H9 (cell line): ENCODE measurements at regions not wholly inside any gene's neighbourhood (a gene's known extent, or its start where the extent isn't known, plus 50 kb on each side); places are given as distances from the start of the nearest gene placed in this dataset.

Experiments
- DNase-seq: peaks from one replicate; pipeline ENCODE4 v3.0.0-alpha.2; 2017
- H2AFZ ChIP-seq: one replicate; pipeline ENCODE4 v1.6.1; 2013; ENCODE audit warnings: mild to moderate bottlenecking, low read length, control low read depth, moderate library complexity
- H2AK5ac ChIP-seq: 2 replicates; pipeline ENCODE4 v1.6.1; 2013; ENCODE audit warnings: low read length, control low read depth, mixed read lengths; ENCODE audit not compliant: insufficient read length
- H2BK120ac ChIP-seq: one replicate; pipeline ENCODE4 v1.6.1; 2013; ENCODE audit warnings: low read depth, mild to moderate bottlenecking, low read length, control low read depth, inconsistent platforms; ENCODE audit not compliant: poor library complexity, severe bottlenecking
- H2BK12ac ChIP-seq: 2 replicates; pipeline ENCODE4 v1.6.1; 2013; ENCODE audit warnings: low read length, control low read depth, mixed read lengths, low read depth; ENCODE audit not compliant: insufficient read length
- H2BK15ac ChIP-seq: 2 replicates; pipeline ENCODE4 v1.6.1; 2013; ENCODE audit warnings: low read depth, low read length, control low read depth
- H2BK20ac ChIP-seq: one replicate; pipeline ENCODE4 v1.6.1; 2013; ENCODE audit warnings: low read depth, mild to moderate bottlenecking, low read length, control low read depth, inconsistent platforms; ENCODE audit not compliant: poor library complexity, severe bottlenecking
- H2BK5ac ChIP-seq: 2 replicates; pipeline ENCODE4 v1.6.1; 2013; ENCODE audit warnings: low read length, control low read depth, mixed read lengths; ENCODE audit not compliant: insufficient read length
- H3K14ac ChIP-seq: 2 replicates; pipeline ENCODE4 v1.6.1; 2013; ENCODE audit warnings: low read length, control low read depth; ENCODE audit not compliant: insufficient read depth
- H3K18ac ChIP-seq: 2 replicates; pipeline ENCODE4 v1.6.1; 2013; ENCODE audit warnings: low read depth, mild to moderate bottlenecking, mixed read lengths, low read length, control low read depth; ENCODE audit not compliant: insufficient read length
- H3K23ac ChIP-seq: 2 replicates; pipeline ENCODE4 v1.6.1; 2013; ENCODE audit warnings: low read length, control low read depth, mixed read lengths, low read depth; ENCODE audit not compliant: insufficient read length
- H3K23me2 ChIP-seq: 2 replicates; pipeline ENCODE4 v1.6.1; 2013; ENCODE audit warnings: low read depth, mild to moderate bottlenecking, mixed read lengths, low read length, control low read depth; ENCODE audit not compliant: insufficient read length, poor library complexity, severe bottlenecking
- H3K27ac ChIP-seq: 2 replicates; pipeline ENCODE4 v1.5.1; 2013; ENCODE audit warnings: low read length, control low read depth, mixed read lengths, low read depth; ENCODE audit not compliant: insufficient read length
- H3K27me3 ChIP-seq: 2 replicates; pipeline ENCODE4 v1.6.1; 2013; ENCODE audit warnings: low read length, control low read depth, inconsistent platforms; ENCODE audit not compliant: insufficient read depth
- H3K4ac ChIP-seq: 2 replicates; pipeline ENCODE4 v1.6.1; 2013; ENCODE audit warnings: low read depth, mild to moderate bottlenecking, control low read depth, inconsistent platforms, low read length, moderate library complexity
- H3K4me1 ChIP-seq: 2 replicates; pipeline ENCODE4 v1.6.1; 2013; ENCODE audit warnings: low read length, control low read depth, inconsistent platforms; ENCODE audit not compliant: insufficient read depth
- H3K4me2 ChIP-seq: 2 replicates; pipeline ENCODE4 v1.6.1; 2013; ENCODE audit warnings: low read length, control low read depth, mixed read lengths; ENCODE audit not compliant: insufficient read length, insufficient read depth
- H3K56ac ChIP-seq: 2 replicates; pipeline ENCODE4 v1.6.1; 2013; ENCODE audit warnings: low read depth, mild to moderate bottlenecking, mixed read lengths, low read length, control low read depth; ENCODE audit not compliant: insufficient read length
- H3K79me1 ChIP-seq: 2 replicates; pipeline ENCODE4 v1.6.1; 2013; ENCODE audit warnings: low read depth, mild to moderate bottlenecking, moderate library complexity, low read length, control low read depth, inconsistent platforms; ENCODE audit not compliant: insufficient read depth, poor library complexity, severe bottlenecking
- H3K79me2 ChIP-seq: 2 replicates; pipeline ENCODE4 v1.6.1; 2013; ENCODE audit warnings: low read length, control low read depth, inconsistent platforms; ENCODE audit not compliant: insufficient read depth
- H3K9ac ChIP-seq: 2 replicates; pipeline ENCODE4 v1.6.1; 2013; ENCODE audit warnings: low read length, control low read depth, mixed read lengths; ENCODE audit not compliant: insufficient read length; ENCODE audit errors: extremely low read depth
- H3K9me3 ChIP-seq: one replicate; pipeline ENCODE4 v1.6.1; 2013; ENCODE audit warnings: low read depth, low read length, inconsistent platforms; ENCODE audit not compliant: control insufficient read depth
- H3T11ph ChIP-seq: one replicate; pipeline ENCODE4 v1.6.1; 2013; ENCODE audit warnings: mild to moderate bottlenecking, low read length, control low read depth, inconsistent platforms
- H4K20me1 ChIP-seq: one replicate; pipeline ENCODE4 v1.6.1; 2013; ENCODE audit not compliant: control insufficient read depth, insufficient read length, insufficient read depth
- H4K5ac ChIP-seq: 2 replicates; pipeline ENCODE4 v1.6.1; 2013; ENCODE audit warnings: low read depth, mild to moderate bottlenecking, mixed read lengths, low read length, control low read depth; ENCODE audit not compliant: insufficient read length
- H4K8ac ChIP-seq: replicated peaks from 2 replicates; pipeline ENCODE4 v1.6.1; 2013; ENCODE audit warnings: low read length, control low read depth, mixed read lengths, low read depth; ENCODE audit not compliant: insufficient read length
- H4K91ac ChIP-seq: 2 replicates; pipeline ENCODE4 v1.6.1; 2013; ENCODE audit warnings: low read depth, mild to moderate bottlenecking, moderate library complexity, mixed read lengths, low read length, control low read depth; ENCODE audit not compliant: insufficient read length
- H3K27ac Mint-ChIP-seq, 3 experiments: 2 replicates in 2 of 3; 3 replicates in 1 of 3; pipeline ENCODE4 v1.8.0; 2020 to 2021; ENCODE audit warnings: mixed read lengths in 3 of 3, mild to moderate bottlenecking in 1 of 3, moderate library complexity in 1 of 3
- H3K27me3 Mint-ChIP-seq: 2 replicates; pipeline ENCODE4 v1.8.0; 2021; ENCODE audit warnings: low read depth, mild to moderate bottlenecking, moderate library complexity, mixed read lengths
- H3K36me3 Mint-ChIP-seq, 3 experiments: 2 replicates in 2 of 3; 3 replicates in 1 of 3; pipeline ENCODE4 v1.8.0; 2020 to 2021; ENCODE audit warnings: low read depth in 3 of 3, mixed read lengths in 3 of 3; ENCODE audit not compliant: insufficient read depth in 1 of 3
- H3K4me1 Mint-ChIP-seq, 2 experiments: 2 replicates each; pipeline ENCODE4 v1.8.0; 2020; ENCODE audit warnings: mixed read lengths in 2 of 2
- H3K4me3 Mint-ChIP-seq, 2 experiments: 2 replicates in 1 of 2; 3 replicates in 1 of 2; pipeline ENCODE4 v1.8.0; 2020 to 2021; ENCODE audit warnings: mild to moderate bottlenecking in 2 of 2, mixed read lengths in 2 of 2, moderate library complexity in 1 of 2
- H3K9me3 Mint-ChIP-seq, 2 experiments: 2 replicates in 1 of 2; 3 replicates in 1 of 2; pipeline ENCODE4 v1.8.0; 2020; ENCODE audit warnings: mild to moderate bottlenecking in 2 of 2, mixed read lengths in 2 of 2, moderate library complexity in 1 of 2
- CTCF ChIP-seq: fragments of 200-600 bp; sonication (generic); conservative IDR thresholded peaks from 3 replicates; pipeline ENCODE4 v1.8.0; 2021; ENCODE audit warnings: antibody characterized with exemption, mild to moderate bottlenecking
- whole genome bisulfite sequencing: extraction: QIAGEN DNeasy Blood & Tissue Kit; methylation state at CpG from one replicate; pipeline ENCODE4 v1.1.7; 2013; ENCODE audit warnings: missing lambda C conversion rate, low lambda C conversion rate, mixed read lengths; ENCODE audit not compliant: insufficient read length; ENCODE audit errors: extremely low coverage; 5-methylcytosine and 5-hydroxymethylcytosine counted together

- no peaks in the 10 kb centered on the region for H3K9me3 ChIP-seq
- H2BK5ac ChIP-seq, result no peak overlapping the region
- H3K27ac Mint-ChIP-seq, result no peak overlapping the region
- H3K4me2 ChIP-seq, result no peak overlapping the region
- no peak overlapping the region for H2BK15ac ChIP-seq
- peaks cover 21 to 28% of the 10 kb centered on the region in 2 experiments for H3K4me1 Mint-ChIP-seq
- H3K9ac ChIP-seq, result no peak overlapping the region
- H3K27ac ChIP-seq, result no peak overlapping the region
- H3K4me1 ChIP-seq, result peaks cover 6% of the 10 kb centered on the region; the same call in 1 of the 2 replicates
- no peak overlapping the region for H3K14ac ChIP-seq
- H3K4me3 Mint-ChIP-seq, result no peak overlapping the region
- H2AFZ ChIP-seq, result no peak overlapping the region
- peaks cover 3 to 14% (median 9%) of the 10 kb centered on the region in 3 experiments; a peak in 4 of 7 replicates for H3K36me3 Mint-ChIP-seq
- H3K79me1 ChIP-seq, result no peaks in the 10 kb centered on the region
- no peaks in the 10 kb centered on the region for H3K27me3 ChIP-seq
- no peak overlapping the region for H2BK20ac ChIP-seq
- no peak overlapping the region for H2AK5ac ChIP-seq
- no peak overlapping the region for H4K5ac ChIP-seq
- no peaks in the 10 kb centered on the region for H3K23me2 ChIP-seq
- no peak for TF ChIP-seq CTCF
- no peaks in the 10 kb centered on the region; the same call in 1 of the 2 replicates for H3K27me3 Mint-ChIP-seq
- no peak overlapping the region for H2BK120ac ChIP-seq
- H3K18ac ChIP-seq, result no peak overlapping the region
- H3K4ac ChIP-seq, result no peak overlapping the region
- no peaks in the 10 kb centered on the region for H4K20me1 ChIP-seq
- H2BK12ac ChIP-seq, result no peak overlapping the region
- peaks cover 13 to 24% of the 10 kb centered on the region in 2 experiments for H3K9me3 Mint-ChIP-seq
- no peak overlapping the region for H3T11ph ChIP-seq
- WGBS, result no CpG with 5 or more reads among the region's 14 CpGs
- H3K56ac ChIP-seq, result no peak overlapping the region
- no peak for DNase-seq
- no peaks in the 10 kb centered on the region for H3K79me2 ChIP-seq
- H4K8ac ChIP-seq, result no peak overlapping the region
- no peak overlapping the region for H4K91ac ChIP-seq
- no peak overlapping the region for H3K23ac ChIP-seq
Observed at GRCh38 chr16:5187402-5187952, 89.9 kb upstream of the EEF2KMT start.
